Choroid plexus epithelial cell (primary cell): ENCODE measurements at regions not wholly inside any gene's neighbourhood (a gene's known extent, or its start where the extent isn't known, plus 50 kb on each side); places are given as distances from the start of the nearest gene placed in this dataset.

Experiments used
- DNase-seq: peaks from one replicate; pipeline ENCODE4 v3.0.0-alpha.2; 2010; ENCODE audit warnings: low read depth
- H3K4me3 ChIP-seq: 2 replicates; pipeline ENCODE4 v1.5.1; 2011; ENCODE audit warnings: low read depth, mild to moderate bottlenecking, control low read depth, low read length, moderate library complexity
- TF ChIP-seq, protein P1 (sequence below): conservative IDR thresholded peaks from 2 replicates; pipeline ENCODE4 v1.5.1; 2011; ENCODE audit warnings: low read depth, mild to moderate bottlenecking, control low read depth, inconsistent platforms, low read length, moderate library complexity

DNA sequence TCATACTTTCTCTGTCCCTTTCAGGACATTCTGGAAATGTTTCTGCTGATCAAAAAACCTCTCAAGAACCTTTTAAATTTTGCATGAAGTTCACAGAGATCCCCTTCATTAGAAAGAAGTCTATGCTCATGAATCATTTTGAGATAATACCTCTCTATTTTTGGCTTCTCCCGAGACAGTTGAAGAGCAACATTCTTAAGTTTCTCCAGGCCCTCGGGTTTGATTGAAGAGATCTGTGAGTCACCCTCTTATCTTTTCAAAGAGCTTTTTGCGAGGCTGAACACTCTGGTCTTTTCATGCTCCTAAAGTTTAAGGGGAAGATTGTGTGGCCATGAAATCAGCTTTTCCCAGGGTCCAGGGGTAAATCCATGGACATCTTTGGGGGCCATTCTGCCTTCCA lies 354.2 kb downstream of the FBXO15 start:
- peak; percentile 77 for DNase-seq
- no peak overlapping the region for H3K4me3 ChIP-seq
- TF ChIP-seq, protein P1, sequence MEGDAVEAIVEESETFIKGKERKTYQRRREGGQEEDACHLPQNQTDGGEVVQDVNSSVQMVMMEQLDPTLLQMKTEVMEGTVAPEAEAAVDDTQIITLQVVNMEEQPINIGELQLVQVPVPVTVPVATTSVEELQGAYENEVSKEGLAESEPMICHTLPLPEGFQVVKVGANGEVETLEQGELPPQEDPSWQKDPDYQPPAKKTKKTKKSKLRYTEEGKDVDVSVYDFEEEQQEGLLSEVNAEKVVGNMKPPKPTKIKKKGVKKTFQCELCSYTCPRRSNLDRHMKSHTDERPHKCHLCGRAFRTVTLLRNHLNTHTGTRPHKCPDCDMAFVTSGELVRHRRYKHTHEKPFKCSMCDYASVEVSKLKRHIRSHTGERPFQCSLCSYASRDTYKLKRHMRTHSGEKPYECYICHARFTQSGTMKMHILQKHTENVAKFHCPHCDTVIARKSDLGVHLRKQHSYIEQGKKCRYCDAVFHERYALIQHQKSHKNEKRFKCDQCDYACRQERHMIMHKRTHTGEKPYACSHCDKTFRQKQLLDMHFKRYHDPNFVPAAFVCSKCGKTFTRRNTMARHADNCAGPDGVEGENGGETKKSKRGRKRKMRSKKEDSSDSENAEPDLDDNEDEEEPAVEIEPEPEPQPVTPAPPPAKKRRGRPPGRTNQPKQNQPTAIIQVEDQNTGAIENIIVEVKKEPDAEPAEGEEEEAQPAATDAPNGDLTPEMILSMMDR = no peak

DNA sequence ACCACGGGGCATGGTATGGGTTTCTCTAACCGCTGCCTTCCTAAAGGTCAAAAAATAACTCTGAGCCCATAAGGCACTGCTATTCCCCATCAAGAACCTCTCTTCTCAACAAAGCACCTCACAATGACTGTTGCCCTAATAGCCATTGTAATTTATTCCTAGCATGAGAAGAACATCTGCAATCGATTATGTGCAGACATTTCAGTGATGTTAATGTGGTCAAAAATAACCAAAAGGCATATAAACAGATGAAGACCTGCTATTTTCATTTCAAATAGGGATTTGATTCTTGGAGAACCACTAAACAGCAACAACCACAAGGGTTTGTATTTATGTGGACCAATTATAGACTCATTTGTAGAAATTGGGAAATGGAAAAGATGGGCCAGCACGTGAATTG lies 356.6 kb downstream of the FBXO15 start:
- no peak overlapping the region for H3K4me3 ChIP-seq
- TF ChIP-seq, protein P1 = no peak
- no peak for DNase-seq

DNA sequence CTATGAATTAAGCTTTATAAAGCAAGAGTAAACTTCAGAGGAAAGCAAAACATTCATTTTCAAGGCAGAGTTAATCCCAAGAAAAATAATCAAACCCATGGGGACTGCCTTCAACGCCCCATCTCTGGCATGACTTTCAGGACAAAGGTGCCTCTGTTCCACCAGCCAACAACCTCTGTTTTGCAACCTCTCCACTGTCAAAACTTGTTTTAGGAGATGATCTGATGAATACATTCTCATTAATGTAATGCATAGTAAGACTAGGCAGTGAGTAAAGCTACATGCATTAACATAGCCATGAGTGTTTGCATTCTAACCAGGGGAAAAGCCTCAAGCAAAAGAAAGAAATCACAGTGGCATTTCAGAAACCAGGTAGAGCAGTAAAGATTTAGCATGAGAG lies 357.0 kb downstream of the FBXO15 start:
- no peak for DNase-seq
- H3K4me3 ChIP-seq = no peak overlapping the region
- TF ChIP-seq, protein P1 = no peak

DNA sequence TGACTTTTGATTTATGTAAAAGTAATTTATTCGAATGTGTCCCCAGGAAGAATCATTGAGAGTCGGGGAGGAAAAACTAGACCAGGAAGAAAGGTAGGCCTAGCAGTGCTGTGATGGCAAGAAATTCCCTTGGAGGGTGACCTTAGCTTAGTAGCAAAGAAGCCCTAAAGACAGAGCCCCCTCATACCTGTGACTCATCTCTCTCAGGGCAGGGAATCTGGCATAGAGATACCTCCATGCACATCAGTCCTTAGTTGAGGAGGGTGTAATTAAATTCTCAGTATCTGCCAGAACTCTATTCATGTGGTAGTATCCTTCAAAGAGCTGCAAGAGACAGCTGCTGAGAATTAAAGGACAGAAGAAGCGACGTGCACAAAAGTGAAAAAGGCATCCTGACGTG lies 360.3 kb downstream of the FBXO15 start:
- H3K4me3 ChIP-seq = no peak overlapping the region
- DNase-seq = no peak
- TF ChIP-seq, protein P1 = no peak

DNA sequence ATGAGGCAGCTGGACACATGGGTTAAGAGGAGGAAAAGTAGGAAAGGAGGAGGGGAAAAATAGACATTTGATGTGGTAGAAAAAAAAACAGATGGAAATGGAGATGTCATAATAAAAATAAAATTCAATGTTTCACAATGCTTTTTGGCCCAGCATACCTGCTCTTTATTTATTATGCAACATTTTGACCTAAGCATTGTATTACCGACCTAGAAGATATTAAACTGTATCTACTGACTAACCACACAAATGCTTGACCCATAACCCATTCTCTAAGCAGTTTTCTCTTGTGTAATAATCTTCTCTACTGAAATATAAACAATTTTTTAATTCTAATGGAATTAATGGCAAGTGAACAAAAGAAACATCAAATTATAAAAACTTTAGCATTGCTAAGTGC lies 362.3 kb downstream of the FBXO15 start:
- H3K4me3 ChIP-seq = no peak overlapping the region
- TF ChIP-seq, protein P1 = no peak
- DNase-seq = peak; percentile 81

DNA sequence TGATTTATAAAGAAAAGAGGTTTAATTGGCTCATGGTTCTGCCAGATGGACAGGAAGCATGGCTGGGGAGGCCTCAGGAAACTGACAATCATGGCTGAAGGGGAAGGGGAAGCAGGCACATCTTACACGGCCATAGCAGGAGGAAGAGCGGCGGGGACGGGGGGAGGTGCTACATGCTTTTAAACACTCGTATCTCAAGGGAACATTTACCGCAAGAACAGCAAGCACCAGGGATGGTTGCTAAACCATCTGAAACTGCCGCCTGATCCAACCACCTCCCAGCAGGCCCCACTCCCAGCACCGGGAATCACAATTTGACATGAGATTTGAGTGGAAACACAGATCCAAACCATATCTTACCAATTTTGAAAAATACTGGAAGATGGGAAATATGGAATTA lies 362.8 kb downstream of the FBXO15 start:
- TF ChIP-seq, protein P1 = no peak
- H3K4me3 ChIP-seq = no peak overlapping the region
- DNase-seq = peak; percentile 22

DNA sequence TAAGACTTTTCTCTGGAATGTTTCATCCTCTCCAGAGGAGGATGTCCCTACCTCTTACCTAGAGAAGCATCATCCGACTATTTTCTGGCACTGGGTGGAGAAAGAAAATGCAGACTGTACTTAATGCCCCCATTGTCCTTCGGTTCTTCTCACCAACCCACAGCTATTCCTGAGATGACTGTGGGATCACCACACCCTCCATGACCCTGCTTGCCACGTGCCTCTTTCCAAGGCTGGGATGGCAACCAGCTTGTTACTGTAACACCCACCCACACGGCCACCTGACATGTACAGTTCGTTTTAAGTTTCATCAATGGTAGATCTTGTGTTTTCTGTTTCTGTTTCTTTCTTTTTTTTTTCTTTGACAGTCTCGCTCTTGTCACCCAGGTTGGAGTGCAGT lies 365.2 kb downstream of the FBXO15 start:
- no peak for DNase-seq
- TF ChIP-seq, protein P1 = no peak
- no peak overlapping the region for H3K4me3 ChIP-seq
